GM23338 (cell line): ENCODE measurements at regions not wholly inside any gene's neighbourhood (a gene's known extent, or its start where the extent isn't known, plus 50 kb on each side); places are given as distances from the start of the nearest gene placed in this dataset.

ENCODE experiments used
- ATAC-seq: fragments of 200-7000 bp; cut with Tn5 transposase; 3 replicates; pipeline ENCODE4 v1.9.1; 2020
- DNase-seq: peaks from one replicate; pipeline ENCODE4 v3.0.0-alpha.2; 2015; ENCODE audit warnings: low spot score
- H2AFZ ChIP-seq: fragments of 200-600 bp; sonication (generic); 2 replicates; pipeline ENCODE4 v1.8.0; 2016; ENCODE audit warnings: antibody characterized with exemption, mild to moderate bottlenecking, moderate library complexity
- H3F3A ChIP-seq: fragments of 200-600 bp; sonication (generic); replicated peaks from 2 replicates; pipeline ENCODE4 v1.8.0; 2017; ENCODE audit warnings: antibody characterized with exemption, mixed run types, low read depth
- H3K27ac ChIP-seq: fragments of 200-600 bp; sonication (generic); 2 replicates; pipeline ENCODE4 v1.6.1; 2016; ENCODE audit warnings: low read depth
- H3K27me3 ChIP-seq: fragments of 200-600 bp; sonication (generic); 2 replicates; pipeline ENCODE4 v1.8.0; 2016; ENCODE audit warnings: mild to moderate bottlenecking, mixed run types, moderate library complexity; ENCODE audit not compliant: insufficient read depth
- H3K36me3 ChIP-seq: fragments of 200-600 bp; sonication (generic); 2 replicates; pipeline ENCODE4 v1.8.0; 2016; ENCODE audit warnings: mild to moderate bottlenecking; ENCODE audit not compliant: insufficient read depth
- H3K4me1 ChIP-seq: fragments of 200-600 bp; sonication (generic); 2 replicates; pipeline ENCODE4 v1.8.0; 2016; ENCODE audit warnings: mild to moderate bottlenecking, moderate library complexity; ENCODE audit not compliant: insufficient read depth
- H3K4me2 ChIP-seq: fragments of 200-600 bp; sonication (generic); 2 replicates; pipeline ENCODE4 v1.7.1; 2017; ENCODE audit warnings: mixed run types
- H3K4me3 ChIP-seq: fragments of 200-600 bp; sonication (generic); 2 replicates; pipeline ENCODE4 v1.6.1; 2016; ENCODE audit warnings: mixed run types
- H3K79me2 ChIP-seq: fragments of 200-600 bp; sonication (generic); replicated peaks from 2 replicates; pipeline ENCODE4 v1.8.0; 2017; ENCODE audit warnings: mild to moderate bottlenecking; ENCODE audit not compliant: insufficient read depth
- H3K9me2 ChIP-seq: fragments of 200-600 bp; sonication (generic); 2 replicates; pipeline ENCODE4 v1.8.0; 2017; ENCODE audit not compliant: insufficient read depth
- H4K20me1 ChIP-seq: fragments of 200-600 bp; sonication (generic); replicated peaks from 2 replicates; pipeline ENCODE4 v1.8.0; 2017; ENCODE audit warnings: mild to moderate bottlenecking; ENCODE audit not compliant: insufficient read depth
- H3K27ac Mint-ChIP-seq: 2 replicates; pipeline ENCODE4 v1.8.0; 2020; ENCODE audit warnings: inconsistent platforms, mild to moderate bottlenecking, moderate library complexity, mixed read lengths
- H3K27me3 Mint-ChIP-seq: 3 replicates; pipeline ENCODE4 v1.8.0; 2022; ENCODE audit warnings: low read depth, mild to moderate bottlenecking, moderate library complexity, mixed read lengths, inconsistent platforms; ENCODE audit not compliant: insufficient read depth, poor library complexity
- H3K36me3 Mint-ChIP-seq: 3 replicates; pipeline ENCODE4 v1.8.0; 2021; ENCODE audit warnings: low read depth, mild to moderate bottlenecking, inconsistent platforms, moderate library complexity, mixed read lengths
- H3K4me1 Mint-ChIP-seq: 3 replicates; pipeline ENCODE4 v1.8.0; 2020; ENCODE audit warnings: mild to moderate bottlenecking, inconsistent platforms, mixed read lengths
- H3K4me3 Mint-ChIP-seq: 3 replicates; pipeline ENCODE4 v1.8.0; 2021; ENCODE audit warnings: moderate library complexity, mild to moderate bottlenecking, inconsistent platforms, mixed read lengths
- H3K9me3 Mint-ChIP-seq: 3 replicates; pipeline ENCODE4 v1.8.0; 2020; ENCODE audit warnings: moderate library complexity, mild to moderate bottlenecking, inconsistent platforms, mixed read lengths
- CREB1 ChIP-seq: fragments of 250-450 bp; sonication (Bioruptor Pico); IDR thresholded peaks from 2 replicates; pipeline ENCODE4 v1.5.0; 2020; ENCODE audit warnings: low read depth, mild to moderate bottlenecking, moderate library complexity
- CTCF ChIP-seq, 2 experiments: fragments of 200-600 bp in 1 of 2; sonication (generic) in 1 of 2; conservative IDR thresholded peaks; 2 replicates each; pipeline versions ENCODE4 v1.5.1 to v1.6.1; 2016 to 2017; ENCODE audit warnings: antibody characterized with exemption in 2 of 2, low read depth in 2 of 2, mild to moderate bottlenecking in 2 of 2, moderate library complexity in 1 of 2
- ETS1 ChIP-seq: IDR thresholded peaks from 2 replicates; pipeline ENCODE4 v1.6.1; 2016; ENCODE audit warnings: antibody characterized with exemption
- EZH2 ChIP-seq: fragments of 200-600 bp; sonication (generic); IDR thresholded peaks from one replicate; pipeline ENCODE4 v1.8.0; 2017; ENCODE audit warnings: antibody characterized with exemption, mild to moderate bottlenecking, low read depth; ENCODE audit not compliant: unreplicated experiment
- EZH2phosphoT487 ChIP-seq: fragments of 200-600 bp; sonication (generic); IDR thresholded peaks from one replicate; pipeline ENCODE4 v1.8.1; 2018; ENCODE audit warnings: antibody characterized with exemption; ENCODE audit not compliant: unreplicated experiment
- JUNB ChIP-seq: IDR thresholded peaks from one replicate; pipeline ENCODE4 v1.6.1; 2016; ENCODE audit warnings: antibody characterized with exemption; ENCODE audit not compliant: unreplicated experiment
- NANOG ChIP-seq: IDR thresholded peaks from 2 replicates; pipeline ENCODE4 v1.6.1; 2016; ENCODE audit warnings: antibody characterized with exemption, borderline replicate concordance
- POLR2AphosphoS5 ChIP-seq: IDR thresholded peaks from 2 replicates; pipeline ENCODE4 v1.6.1; 2016; ENCODE audit warnings: antibody characterized with exemption, low read depth
- REST ChIP-seq: IDR thresholded peaks from one replicate; pipeline ENCODE4 v1.6.1; 2018; ENCODE audit warnings: antibody characterized with exemption; ENCODE audit not compliant: unreplicated experiment
- STAT1 ChIP-seq: IDR thresholded peaks from one replicate; pipeline ENCODE4 v1.6.1; 2016; ENCODE audit warnings: antibody characterized with exemption; ENCODE audit not compliant: unreplicated experiment
- ZNF114 ChIP-seq: fragments of 250-450 bp; sonication (Bioruptor Pico); IDR thresholded peaks from 2 replicates; pipeline ENCODE4 v1.5.0; 2020; ENCODE audit warnings: mild to moderate bottlenecking, moderate library complexity
- ZNF331 ChIP-seq: fragments of 250-450 bp; sonication (Bioruptor Pico); IDR thresholded peaks from 2 replicates; pipeline ENCODE4 v1.5.0; 2020; ENCODE audit warnings: low read depth, mild to moderate bottlenecking, moderate library complexity
- ZNF462 ChIP-seq: fragments of 250-450 bp; sonication (Bioruptor Pico); IDR thresholded peaks from 2 replicates; pipeline ENCODE4 v1.5.0; 2020; ENCODE audit warnings: mild to moderate bottlenecking, moderate library complexity

- Histone ChIP-seq H3K27ac (no peak overlapping the region), H3K36me3 (no peaks in the 10 kb centered on the region), H3K4me3 (no peak overlapping the region), H4K20me1 (no peaks in the 10 kb centered on the region), H3F3A (no peaks in the 10 kb centered on the region), H3K27me3 (no peaks in the 10 kb centered on the region), H3K4me2 (no peak overlapping the region), H3K4me1 (no peaks in the 10 kb centered on the region), H3K79me2 (no peaks in the 10 kb centered on the region), H2AFZ (no peak overlapping the region), H3K9me2 (peaks cover 8% of the 10 kb centered on the region)
- Mint-ChIP-seq H3K27me3 (no peaks in the 10 kb centered on the region), H3K4me1 (no peaks in the 10 kb centered on the region; the same call in 2 of the 3 replicates), H3K36me3 (no peaks in the 10 kb centered on the region), H3K27ac (no peak overlapping the region), H3K4me3 (no peak overlapping the region), H3K9me3 (peaks cover 8% of the 10 kb centered on the region)
- DNase-seq (no peak), ATAC-seq (no peak)
- TF ChIP-seq ZNF331 (CRISPR knock-in tag) (no peak), CTCF (conservative IDR thresholded peaks at IDR 0.05; ENCODE audit: low read depth in 2 of 2) (no peak), CREB1 (CRISPR knock-in tag) (no peak), ETS1 (no peak), STAT1 (no peak), EZH2 (no peak), ZNF462 (CRISPR knock-in tag) (no peak), POLR2AphosphoS5 (no peak), EZH2phosphoT487 (no peak), ZNF114 (no peak), NANOG (no peak), JUNB (no peak), REST (no peak)
Measured at GRCh38 chr10:78643513-78643912, 425.3 kb upstream of the ZMIZ1 start.
